H1 (cell line): ENCODE measurements at regions not wholly inside any gene's neighbourhood (a gene's known extent, or its start where the extent isn't known, plus 50 kb on each side); places are given as distances from the start of the nearest gene placed in this dataset.

Experiments used
- CBX8 ChIP-seq: fragments of 300-800, 300-1000 bp; sonication (generic); IDR thresholded peaks from 2 replicates; pipeline ENCODE4 v1.7.1; 2016; ENCODE audit warnings: low read depth, low read length, borderline replicate concordance
- CHD7 ChIP-seq: fragments of 300-600 bp; sonication (generic); IDR thresholded peaks from 2 replicates; pipeline ENCODE4 v1.7.1; 2012; ENCODE audit warnings: low read length, moderate library complexity, mild to moderate bottlenecking, inconsistent platforms; ENCODE audit not compliant: insufficient replicate concordance
- HDAC6 ChIP-seq: IDR thresholded peaks from one replicate; pipeline ENCODE4 v1.7.1; 2012; ENCODE audit warnings: low read depth, mild to moderate bottlenecking, inconsistent platforms, low read length, moderate library complexity

GRCh38 chr6:166771701-166772100 lies 144.7 kb upstream of the RPS6KA2 start (continued):
- no peak for TF ChIP-seq CHD7
- no peak for TF ChIP-seq CBX8
- TF ChIP-seq HDAC6 = no peak
